WTC11 (cell line): ENCODE measurements at regions not wholly inside any gene's neighbourhood (a gene's known extent, or its start where the extent isn't known, plus 50 kb on each side); places are given as distances from the start of the nearest gene placed in this dataset.

ENCODE experiments used
- CBFB ChIP-seq: sonication (generic); formaldehyde crosslinking; IDR thresholded peaks from 2 replicates; pipeline ENCODE4 v1.8.1; 2022; ENCODE audit warnings: mild to moderate bottlenecking, low read depth, missing genetic modification reagents
- ESRRA ChIP-seq: sonication (generic); formaldehyde crosslinking; IDR thresholded peaks from 2 replicates; pipeline ENCODE4 v1.8.1; 2022; ENCODE audit warnings: mild to moderate bottlenecking, missing genetic modification reagents, borderline replicate concordance
- FOXP1 ChIP-seq: sonication (generic); formaldehyde crosslinking; IDR thresholded peaks from 2 replicates; pipeline ENCODE4 v1.8.0; 2022; ENCODE audit warnings: missing genetic modification reagents, mild to moderate bottlenecking, moderate library complexity, borderline replicate concordance
- GRHL2 ChIP-seq: fragments of 250-450 bp; sonication (Bioruptor Pico); IDR thresholded peaks from 2 replicates; pipeline ENCODE4 v1.8.0; 2022; ENCODE audit warnings: mild to moderate bottlenecking, moderate library complexity; ENCODE audit not compliant: insufficient replicate concordance, severe bottlenecking
- NR1H2 ChIP-seq: sonication (generic); formaldehyde crosslinking; IDR thresholded peaks from 2 replicates; pipeline ENCODE4 v1.9.0; 2021; ENCODE audit warnings: mild to moderate bottlenecking, moderate library complexity, missing genetic modification reagents
- NR2C2 ChIP-seq: sonication (generic); formaldehyde crosslinking; IDR thresholded peaks from 2 replicates; pipeline ENCODE4 v1.8.0; 2022; ENCODE audit warnings: mild to moderate bottlenecking, missing genetic modification reagents
- TCF7 ChIP-seq: sonication (generic); formaldehyde crosslinking; IDR thresholded peaks from 2 replicates; pipeline ENCODE4 v1.8.0; 2022; ENCODE audit warnings: mild to moderate bottlenecking, low read depth, missing genetic modification reagents, moderate library complexity
- ZNF138 ChIP-seq: sonication (generic); formaldehyde crosslinking; conservative IDR thresholded peaks from 2 replicates; pipeline ENCODE4 v1.8.1; 2022; ENCODE audit warnings: mild to moderate bottlenecking, moderate library complexity, missing genetic modification reagents
- TF ChIP-seq, protein P1 (sequence below): fragments of 200-600 bp; IDR thresholded peaks from 2 replicates; pipeline ENCODE4 v1.8.0; 2022; ENCODE audit warnings: antibody characterized with exemption
- TF ChIP-seq, protein P2 (sequence below): sonication (generic); formaldehyde crosslinking; IDR thresholded peaks from 2 replicates; pipeline ENCODE4 v1.8.0; 2022; ENCODE audit warnings: mild to moderate bottlenecking, missing genetic modification reagents
- TF ChIP-seq, protein P3 (sequence below): sonication (generic); formaldehyde crosslinking; IDR thresholded peaks from 2 replicates; pipeline ENCODE4 v1.8.0; 2023; ENCODE audit warnings: missing genetic modification reagents
- TF ChIP-seq, protein P4 (sequence below): sonication (generic); formaldehyde crosslinking; IDR thresholded peaks from 2 replicates; pipeline ENCODE4 v1.8.0; 2022; ENCODE audit warnings: mild to moderate bottlenecking, missing genetic modification reagents
- TF ChIP-seq, protein P5 (sequence below): sonication (generic); formaldehyde crosslinking; IDR thresholded peaks from 2 replicates; pipeline ENCODE4 v1.8.1; 2023; ENCODE audit warnings: mild to moderate bottlenecking, missing genetic modification reagents, moderate library complexity
- TF ChIP-seq, protein P6 (sequence below): sonication (generic); formaldehyde crosslinking; IDR thresholded peaks from 2 replicates; pipeline ENCODE4 v1.8.1; 2022; ENCODE audit warnings: missing genetic modification reagents, borderline replicate concordance

DNA sequence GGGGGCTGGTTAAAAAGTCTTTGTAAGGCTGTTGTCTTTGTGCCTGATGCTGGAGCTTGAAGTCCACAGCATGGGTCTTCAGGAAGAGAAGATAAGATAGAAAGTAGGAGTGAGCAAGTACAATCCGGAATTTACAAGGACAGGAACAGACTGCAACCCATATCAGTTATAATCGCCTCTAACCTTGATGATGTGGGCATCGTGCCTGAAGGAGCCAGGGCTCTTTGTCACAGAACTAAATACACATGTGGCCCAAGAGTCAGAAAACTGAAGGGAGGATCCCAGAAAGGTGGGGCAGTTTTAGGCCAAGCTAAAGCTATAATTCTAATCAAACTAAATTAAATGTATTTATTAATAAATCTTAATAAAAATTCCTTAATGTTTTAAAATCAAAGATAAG, 132.2 kb downstream of the TMCO5A start:
- TF ChIP-seq NR2C2 (CRISPR knock-in tag) (no peak), GRHL2 (CRISPR knock-in tag) (no peak), CBFB (CRISPR knock-in tag) (no peak), NR1H2 (no peak), ZNF138 (CRISPR knock-in tag) (no peak), ESRRA (CRISPR knock-in tag) (no peak), FOXP1 (CRISPR knock-in tag) (no peak), TCF7 (CRISPR knock-in tag) (no peak)
- TF ChIP-seq, protein P1, sequence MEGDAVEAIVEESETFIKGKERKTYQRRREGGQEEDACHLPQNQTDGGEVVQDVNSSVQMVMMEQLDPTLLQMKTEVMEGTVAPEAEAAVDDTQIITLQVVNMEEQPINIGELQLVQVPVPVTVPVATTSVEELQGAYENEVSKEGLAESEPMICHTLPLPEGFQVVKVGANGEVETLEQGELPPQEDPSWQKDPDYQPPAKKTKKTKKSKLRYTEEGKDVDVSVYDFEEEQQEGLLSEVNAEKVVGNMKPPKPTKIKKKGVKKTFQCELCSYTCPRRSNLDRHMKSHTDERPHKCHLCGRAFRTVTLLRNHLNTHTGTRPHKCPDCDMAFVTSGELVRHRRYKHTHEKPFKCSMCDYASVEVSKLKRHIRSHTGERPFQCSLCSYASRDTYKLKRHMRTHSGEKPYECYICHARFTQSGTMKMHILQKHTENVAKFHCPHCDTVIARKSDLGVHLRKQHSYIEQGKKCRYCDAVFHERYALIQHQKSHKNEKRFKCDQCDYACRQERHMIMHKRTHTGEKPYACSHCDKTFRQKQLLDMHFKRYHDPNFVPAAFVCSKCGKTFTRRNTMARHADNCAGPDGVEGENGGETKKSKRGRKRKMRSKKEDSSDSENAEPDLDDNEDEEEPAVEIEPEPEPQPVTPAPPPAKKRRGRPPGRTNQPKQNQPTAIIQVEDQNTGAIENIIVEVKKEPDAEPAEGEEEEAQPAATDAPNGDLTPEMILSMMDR, result no peak
- TF ChIP-seq, protein P2, sequence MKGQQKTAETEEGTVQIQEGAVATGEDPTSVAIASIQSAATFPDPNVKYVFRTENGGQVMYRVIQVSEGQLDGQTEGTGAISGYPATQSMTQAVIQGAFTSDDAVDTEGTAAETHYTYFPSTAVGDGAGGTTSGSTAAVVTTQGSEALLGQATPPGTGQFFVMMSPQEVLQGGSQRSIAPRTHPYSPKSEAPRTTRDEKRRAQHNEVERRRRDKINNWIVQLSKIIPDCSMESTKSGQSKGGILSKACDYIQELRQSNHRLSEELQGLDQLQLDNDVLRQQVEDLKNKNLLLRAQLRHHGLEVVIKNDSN (CRISPR knock-in tag), result no peak
- TF ChIP-seq, protein P3, sequence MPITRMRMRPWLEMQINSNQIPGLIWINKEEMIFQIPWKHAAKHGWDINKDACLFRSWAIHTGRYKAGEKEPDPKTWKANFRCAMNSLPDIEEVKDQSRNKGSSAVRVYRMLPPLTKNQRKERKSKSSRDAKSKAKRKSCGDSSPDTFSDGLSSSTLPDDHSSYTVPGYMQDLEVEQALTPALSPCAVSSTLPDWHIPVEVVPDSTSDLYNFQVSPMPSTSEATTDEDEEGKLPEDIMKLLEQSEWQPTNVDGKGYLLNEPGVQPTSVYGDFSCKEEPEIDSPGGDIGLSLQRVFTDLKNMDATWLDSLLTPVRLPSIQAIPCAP (CRISPR knock-in tag), result no peak
- TF ChIP-seq, protein P4, sequence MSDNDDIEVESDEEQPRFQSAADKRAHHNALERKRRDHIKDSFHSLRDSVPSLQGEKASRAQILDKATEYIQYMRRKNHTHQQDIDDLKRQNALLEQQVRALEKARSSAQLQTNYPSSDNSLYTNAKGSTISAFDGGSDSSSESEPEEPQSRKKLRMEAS (CRISPR knock-in tag), result no peak
- TF ChIP-seq, protein P5, sequence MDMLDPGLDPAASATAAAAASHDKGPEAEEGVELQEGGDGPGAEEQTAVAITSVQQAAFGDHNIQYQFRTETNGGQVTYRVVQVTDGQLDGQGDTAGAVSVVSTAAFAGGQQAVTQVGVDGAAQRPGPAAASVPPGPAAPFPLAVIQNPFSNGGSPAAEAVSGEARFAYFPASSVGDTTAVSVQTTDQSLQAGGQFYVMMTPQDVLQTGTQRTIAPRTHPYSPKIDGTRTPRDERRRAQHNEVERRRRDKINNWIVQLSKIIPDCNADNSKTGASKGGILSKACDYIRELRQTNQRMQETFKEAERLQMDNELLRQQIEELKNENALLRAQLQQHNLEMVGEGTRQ (CRISPR knock-in tag), result no peak
- TF ChIP-seq, protein P6, sequence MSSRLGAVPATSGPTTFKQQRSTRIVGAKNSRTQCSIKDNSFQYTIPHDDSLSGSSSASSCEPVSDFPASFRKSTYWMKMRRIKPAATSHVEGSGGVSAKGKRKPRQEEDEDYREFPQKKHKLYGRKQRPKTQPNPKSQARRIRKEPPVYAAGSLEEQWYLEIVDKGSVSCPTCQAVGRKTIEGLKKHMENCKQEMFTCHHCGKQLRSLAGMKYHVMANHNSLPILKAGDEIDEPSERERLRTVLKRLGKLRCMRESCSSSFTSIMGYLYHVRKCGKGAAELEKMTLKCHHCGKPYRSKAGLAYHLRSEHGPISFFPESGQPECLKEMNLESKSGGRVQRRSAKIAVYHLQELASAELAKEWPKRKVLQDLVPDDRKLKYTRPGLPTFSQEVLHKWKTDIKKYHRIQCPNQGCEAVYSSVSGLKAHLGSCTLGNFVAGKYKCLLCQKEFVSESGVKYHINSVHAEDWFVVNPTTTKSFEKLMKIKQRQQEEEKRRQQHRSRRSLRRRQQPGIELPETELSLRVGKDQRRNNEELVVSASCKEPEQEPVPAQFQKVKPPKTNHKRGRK (CRISPR knock-in tag), result no peak
